ENCODE measurements at regions not wholly inside any gene's neighbourhood (a gene's known extent, or its start where the extent isn't known, plus 50 kb on each side); places are given as distances from the start of the nearest gene placed in this dataset.

DNA sequence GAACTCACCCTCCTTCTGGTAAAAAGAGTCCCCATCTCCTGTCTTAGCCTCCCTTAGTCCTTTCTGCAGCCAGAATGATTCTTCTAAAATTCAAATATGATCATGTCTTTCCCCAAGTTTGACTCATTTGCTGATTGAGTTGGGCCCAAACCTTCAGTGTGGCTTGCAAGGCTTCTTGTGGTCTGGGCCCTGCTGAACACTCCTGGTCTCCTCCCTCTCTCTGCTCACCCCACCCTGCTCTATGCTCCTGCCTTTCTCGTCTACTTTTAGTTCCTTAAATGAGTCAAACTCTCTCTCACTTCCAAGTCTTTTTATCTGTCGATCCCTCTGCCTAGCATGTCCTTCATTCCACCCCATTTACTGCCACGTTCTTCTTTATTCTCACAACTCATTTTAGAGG, 72.6 kb downstream of the CCR1 start:
- Histone ChIP-seq H3K36me3 (replicated peaks in 1 of 2; ENCODE audit: control insufficient read depth in 1 of 2, insufficient read depth in 2 of 2, low read length in 2 of 2) (no peaks in the 10 kb centered on the region), H3K9ac (ENCODE audit: insufficient read depth, low read length, poor library complexity, severe bottlenecking) (no peak overlapping the region), H3K79me2 (ENCODE audit: insufficient read depth, low read length) (no peaks in the 10 kb centered on the region), H3K27ac (ENCODE audit: low read depth in 1 of 2, low read length in 2 of 2) (peak overlapping the region; percentile 39 to 81), H3K4me2 (replicated peaks; ENCODE audit: extremely low read depth, low read length, poor library complexity, severe bottlenecking) (peak overlapping the region; percentile 36), H3K4me3 (replicated peaks in 1 of 3; ENCODE audit: low read depth in 2 of 3, low read length in 3 of 3) (peak overlapping the region in 1 of 3 experiments; percentile 50), H3K9me3 (replicated peaks in 1 of 2; ENCODE audit: control insufficient read depth in 1 of 2, insufficient read depth in 1 of 2, low read length in 2 of 2) (no peaks in the 10 kb centered on the region), H4K20me1 (ENCODE audit: insufficient read depth, low read length) (no peaks in the 10 kb centered on the region), H3K4me1 (ENCODE audit: control insufficient read depth in 1 of 2, insufficient read depth in 2 of 2, low read length in 2 of 2) (peaks cover 57 to 66% of the 10 kb centered on the region in 2 donors), H2AFZ (ENCODE audit: insufficient read depth, low read depth, low read length, poor library complexity, severe bottlenecking) (no peak overlapping the region), H3K27me3 (ENCODE audit: control insufficient read depth in 2 of 2, insufficient read depth in 2 of 2, low read length in 2 of 2) (no peaks in the 10 kb centered on the region)
- H3K4me1 Mint-ChIP-seq: no peaks in the 10 kb centered on the region
- no peaks in the 10 kb centered on the region for H3K9me3 Mint-ChIP-seq
- TF ChIP-seq CTCF (IDR thresholded peaks at IDR 0.05): no peak
- WGBS (ENCODE audit: insufficient coverage): 17% methylated on average over 3 of the region's 3 CpGs
- H3K36me3 Mint-ChIP-seq: peaks cover 0 to 4% of the 10 kb centered on the region in 2 donors
- intact Hi-C loops (cut with micrococcal nuclease): no loop called here
- peak; percentile 75 to 80 (median 78) for DNase-seq
- H3K27me3 Mint-ChIP-seq (ENCODE audit: low read depth in 3 of 3): peaks cover 0 to 3% (median 0%) of the 10 kb centered on the region in 3 donors
- no peak overlapping the region for H3K4me3 Mint-ChIP-seq
- no peak overlapping the region for H3K27ac Mint-ChIP-seq

- peak overlapping the region in 1 of 2 donors; percentile 18 for H3K4me3 Mint-ChIP-seq
- intact Hi-C loops (cut with micrococcal nuclease): no loop called here
- Histone ChIP-seq H2AFZ (ENCODE audit: insufficient read depth, low read depth, low read length, poor library complexity, severe bottlenecking) (no peak overlapping the region), H4K20me1 (ENCODE audit: insufficient read depth, low read length) (no peaks in the 10 kb centered on the region), H3K4me1 (ENCODE audit: control insufficient read depth in 1 of 2, insufficient read depth in 2 of 2, low read length in 2 of 2) (peaks cover 71 to 81% of the 10 kb centered on the region in 2 donors), H3K4me2 (replicated peaks; ENCODE audit: extremely low read depth, low read length, poor library complexity, severe bottlenecking) (peak overlapping the region; percentile 26), H3K36me3 (replicated peaks in 1 of 2; ENCODE audit: control insufficient read depth in 1 of 2, insufficient read depth in 2 of 2, low read length in 2 of 2) (no peaks in the 10 kb centered on the region), H3K27ac (ENCODE audit: low read depth in 1 of 2, low read length in 2 of 2) (peak overlapping the region; percentile 54 to 85), H3K9ac (ENCODE audit: insufficient read depth, low read length, poor library complexity, severe bottlenecking) (peak overlapping the region; percentile 6), H3K4me3 (replicated peaks in 1 of 3; ENCODE audit: low read depth in 2 of 3, low read length in 3 of 3) (peak overlapping the region in 1 of 3 experiments; percentile 37), H3K79me2 (ENCODE audit: insufficient read depth, low read length) (no peaks in the 10 kb centered on the region), H3K27me3 (ENCODE audit: control insufficient read depth in 2 of 2, insufficient read depth in 2 of 2, low read length in 2 of 2) (no peaks in the 10 kb centered on the region), H3K9me3 (replicated peaks in 1 of 2; ENCODE audit: control insufficient read depth in 1 of 2, insufficient read depth in 1 of 2, low read length in 2 of 2) (no peaks in the 10 kb centered on the region)
- WGBS (ENCODE audit: insufficient coverage): no CpG with 5 or more reads among the region's 3 CpGs
- peaks cover 6% of the 10 kb centered on the region for H3K4me1 Mint-ChIP-seq
- H3K9me3 Mint-ChIP-seq: peaks cover 0 to 4% (median 0%) of the 10 kb centered on the region in 7 donors
- peaks cover 0 to 3% (median 0%) of the 10 kb centered on the region in 3 donors for H3K27me3 Mint-ChIP-seq (ENCODE audit: low read depth in 3 of 3)
- no peak for TF ChIP-seq CTCF (IDR thresholded peaks at IDR 0.05)
- peak overlapping the region in 6 of 7 donors; percentile 50 to 92 (median 86) for H3K27ac Mint-ChIP-seq
- no peak for DNase-seq
- H3K36me3 Mint-ChIP-seq: peaks cover 2 to 4% of the 10 kb centered on the region in 2 donors
Measured at GRCh38 chr3:46133285-46133684, 74.8 kb downstream of the CCR1 start.

All from CD14-positive monocyte (primary cell).